Neural progenitor cell (in vitro differentiated cells): ENCODE measurements at regions not wholly inside any gene's neighbourhood (a gene's known extent, or its start where the extent isn't known, plus 50 kb on each side); places are given as distances from the start of the nearest gene placed in this dataset.

ENCODE experiments used
- DNase-seq: peaks from one replicate; pipeline ENCODE4 v3.0.0-alpha.2; 2016; ENCODE audit warnings: low spot score
- H2AFZ ChIP-seq: fragments of 200-600 bp; sonication (generic); replicated peaks from 2 replicates; pipeline ENCODE4 v1.6.1; 2016; ENCODE audit warnings: antibody characterized with exemption
- H3F3A ChIP-seq: fragments of 200-600 bp; sonication (generic); 2 replicates; pipeline ENCODE4 v1.6.1; 2016; ENCODE audit warnings: antibody characterized with exemption, low read depth
- H3K27ac ChIP-seq: fragments of 200-600 bp; sonication (generic); 2 replicates; pipeline ENCODE4 v1.5.1; 2016; ENCODE audit warnings: mild to moderate bottlenecking
- H3K27me3 ChIP-seq: fragments of 200-600 bp; sonication (generic); 2 replicates; pipeline ENCODE4 v1.6.1; 2016; ENCODE audit warnings: mild to moderate bottlenecking, moderate library complexity
- H3K36me3 ChIP-seq: fragments of 200-600 bp; sonication (generic); 2 replicates; pipeline ENCODE4 v1.5.1; 2016
- H3K4me1 ChIP-seq: fragments of 200-600 bp; sonication (generic); 2 replicates; pipeline ENCODE4 v1.6.1; 2016; ENCODE audit warnings: mixed run types
- H3K4me2 ChIP-seq: fragments of 200-600 bp; sonication (generic); 2 replicates; pipeline ENCODE4 v1.6.1; 2016
- H3K4me3 ChIP-seq: fragments of 200-600 bp; sonication (generic); 2 replicates; pipeline ENCODE4 v1.5.1; 2016
- H3K79me2 ChIP-seq: fragments of 200-600 bp; sonication (generic); 2 replicates; pipeline ENCODE4 v1.6.1; 2016; ENCODE audit warnings: low read depth
- H3K9ac ChIP-seq: fragments of 200-600 bp; sonication (generic); 2 replicates; pipeline ENCODE4 v1.6.1; 2016
- H3K9me3 ChIP-seq: fragments of 200-600 bp; sonication (generic); 2 replicates; pipeline ENCODE4 v1.5.1; 2016; ENCODE audit warnings: low read depth
- H4K20me1 ChIP-seq: fragments of 200-600 bp; sonication (generic); 2 replicates; pipeline ENCODE4 v1.6.1; 2016; ENCODE audit warnings: low read depth
- H3K27ac Mint-ChIP-seq: 3 replicates; pipeline ENCODE4 v1.8.0; 2021; ENCODE audit warnings: mixed read lengths
- H3K27me3 Mint-ChIP-seq: 2 replicates; pipeline ENCODE4 v1.8.0; 2022; ENCODE audit warnings: low read depth, mild to moderate bottlenecking, inconsistent platforms, moderate library complexity, mixed read lengths; ENCODE audit not compliant: insufficient read depth
- H3K36me3 Mint-ChIP-seq: 3 replicates; pipeline ENCODE4 v1.8.0; 2021; ENCODE audit warnings: mixed read lengths
- H3K4me1 Mint-ChIP-seq: 3 replicates; pipeline ENCODE4 v1.8.0; 2021; ENCODE audit warnings: mixed read lengths
- H3K4me3 Mint-ChIP-seq: 3 replicates; pipeline ENCODE4 v1.8.0; 2021; ENCODE audit warnings: mild to moderate bottlenecking, moderate library complexity, mixed read lengths
- H3K9me3 Mint-ChIP-seq: 3 replicates; pipeline ENCODE4 v1.8.0; 2020; ENCODE audit warnings: mixed read lengths
- EZH2 ChIP-seq: fragments of 200-600 bp; sonication (generic); IDR thresholded peaks from 2 replicates; pipeline ENCODE4 v1.6.1; 2017; ENCODE audit warnings: antibody characterized with exemption, mild to moderate bottlenecking, moderate library complexity
- EZH2phosphoT487 ChIP-seq: fragments of 200-600 bp; sonication (generic); IDR thresholded peaks from 2 replicates; pipeline ENCODE4 v1.6.1; 2017; ENCODE audit warnings: antibody characterized with exemption
- TF ChIP-seq, protein P1 (sequence below): fragments of 200-600 bp; sonication (generic); IDR thresholded peaks from 2 replicates; pipeline ENCODE4 v1.5.1; 2017; ENCODE audit warnings: antibody characterized with exemption, mild to moderate bottlenecking

DNA sequence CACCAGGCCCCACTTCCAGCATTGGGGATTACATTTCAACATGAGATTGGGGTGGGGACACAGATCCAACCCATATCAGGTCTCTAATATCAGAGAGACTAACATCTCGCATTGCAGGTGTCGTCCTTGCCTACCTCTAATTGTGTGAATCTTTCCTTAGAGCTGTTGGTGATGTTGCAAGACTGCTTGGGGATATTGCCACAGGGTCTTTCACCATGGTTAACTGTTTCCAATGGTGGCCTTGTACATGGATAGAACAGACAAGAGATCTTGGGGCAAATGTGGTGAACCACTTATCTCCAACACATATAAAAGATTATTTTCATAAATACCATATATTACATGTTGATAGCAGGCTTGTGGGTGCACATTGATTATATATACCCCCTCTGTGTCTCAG is 270.3 kb upstream of the LINC00305 start:
- Histone ChIP-seq H3F3A (no peaks in the 10 kb centered on the region), H3K27ac (no peak overlapping the region), H3K79me2 (no peaks in the 10 kb centered on the region), H3K27me3 (no peaks in the 10 kb centered on the region), H3K9me3 (no peaks in the 10 kb centered on the region), H4K20me1 (no peaks in the 10 kb centered on the region), H2AFZ (no peak overlapping the region), H3K4me1 (no peaks in the 10 kb centered on the region), H3K36me3 (no peaks in the 10 kb centered on the region), H3K4me3 (no peak overlapping the region), H3K9ac (no peak overlapping the region), H3K4me2 (no peak overlapping the region)
- Mint-ChIP-seq H3K27me3 (peaks cover 3% of the 10 kb centered on the region), H3K27ac (no peak overlapping the region), H3K36me3 (no peaks in the 10 kb centered on the region), H3K4me3 (no peak overlapping the region), H3K4me1 (no peaks in the 10 kb centered on the region), H3K9me3 (no peaks in the 10 kb centered on the region)
- no peak for DNase-seq
- TF ChIP-seq EZH2phosphoT487 (no peak), EZH2 (no peak)
- TF ChIP-seq, protein P1, sequence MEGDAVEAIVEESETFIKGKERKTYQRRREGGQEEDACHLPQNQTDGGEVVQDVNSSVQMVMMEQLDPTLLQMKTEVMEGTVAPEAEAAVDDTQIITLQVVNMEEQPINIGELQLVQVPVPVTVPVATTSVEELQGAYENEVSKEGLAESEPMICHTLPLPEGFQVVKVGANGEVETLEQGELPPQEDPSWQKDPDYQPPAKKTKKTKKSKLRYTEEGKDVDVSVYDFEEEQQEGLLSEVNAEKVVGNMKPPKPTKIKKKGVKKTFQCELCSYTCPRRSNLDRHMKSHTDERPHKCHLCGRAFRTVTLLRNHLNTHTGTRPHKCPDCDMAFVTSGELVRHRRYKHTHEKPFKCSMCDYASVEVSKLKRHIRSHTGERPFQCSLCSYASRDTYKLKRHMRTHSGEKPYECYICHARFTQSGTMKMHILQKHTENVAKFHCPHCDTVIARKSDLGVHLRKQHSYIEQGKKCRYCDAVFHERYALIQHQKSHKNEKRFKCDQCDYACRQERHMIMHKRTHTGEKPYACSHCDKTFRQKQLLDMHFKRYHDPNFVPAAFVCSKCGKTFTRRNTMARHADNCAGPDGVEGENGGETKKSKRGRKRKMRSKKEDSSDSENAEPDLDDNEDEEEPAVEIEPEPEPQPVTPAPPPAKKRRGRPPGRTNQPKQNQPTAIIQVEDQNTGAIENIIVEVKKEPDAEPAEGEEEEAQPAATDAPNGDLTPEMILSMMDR = no peak

DNA sequence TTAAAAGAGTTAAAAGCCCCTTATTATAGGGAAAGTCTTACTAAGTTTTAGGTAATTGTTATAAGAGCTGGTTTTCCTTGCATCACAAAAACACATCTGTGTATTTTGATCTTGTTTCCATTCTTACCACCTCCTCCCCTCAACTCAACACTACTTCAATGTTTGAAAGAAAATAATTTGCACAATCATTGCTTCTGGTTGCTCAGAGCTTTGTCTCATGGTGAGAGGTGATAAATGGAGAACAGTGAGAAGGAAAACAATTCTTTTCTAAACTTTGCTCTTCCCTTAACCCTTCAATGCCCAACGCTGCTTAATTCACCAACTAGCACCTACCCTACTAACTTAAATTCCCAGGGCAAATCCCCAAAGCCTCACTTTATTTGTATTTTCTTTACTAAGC is 268.1 kb upstream of the LINC00305 start:
- Histone ChIP-seq H2AFZ (peak overlapping the region; percentile 32), H3K27me3 (no peaks in the 10 kb centered on the region), H3K4me3 (no peak overlapping the region), H3K9me3 (no peaks in the 10 kb centered on the region), H3K27ac (no peak overlapping the region), H3K9ac (no peak overlapping the region), H3F3A (no peaks in the 10 kb centered on the region), H3K4me2 (no peak overlapping the region), H3K79me2 (no peaks in the 10 kb centered on the region), H3K4me1 (no peaks in the 10 kb centered on the region), H4K20me1 (no peaks in the 10 kb centered on the region), H3K36me3 (no peaks in the 10 kb centered on the region)
- Mint-ChIP-seq H3K4me3 (no peak overlapping the region), H3K36me3 (no peaks in the 10 kb centered on the region), H3K9me3 (no peaks in the 10 kb centered on the region), H3K27ac (no peak overlapping the region), H3K27me3 (peaks cover 3% of the 10 kb centered on the region), H3K4me1 (no peaks in the 10 kb centered on the region)
- TF ChIP-seq EZH2 (no peak), EZH2phosphoT487 (no peak)
- TF ChIP-seq, protein P1 = no peak
- no peak for DNase-seq

DNA sequence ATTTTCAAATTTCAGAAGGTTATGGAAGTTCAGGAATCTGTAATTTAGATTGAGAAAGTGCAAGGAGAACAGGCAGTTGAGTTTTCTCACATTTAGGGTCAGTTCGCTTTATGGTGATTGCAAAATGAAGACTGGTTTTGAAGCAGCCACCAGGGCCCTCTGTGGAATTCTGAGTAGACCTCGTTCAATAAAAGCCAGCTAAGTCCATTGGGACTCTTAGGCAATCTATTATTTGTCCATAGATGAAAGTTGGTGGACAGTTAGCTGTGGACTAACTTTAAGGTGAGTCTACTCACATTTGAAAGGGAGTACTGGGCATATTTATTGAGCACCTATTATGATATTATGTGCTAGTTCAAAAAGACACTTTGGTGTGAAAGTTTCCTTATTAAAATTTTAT is 266.3 kb upstream of the LINC00305 start:
- no peaks in the 10 kb centered on the region for H3K9me3 ChIP-seq
- H3K9ac ChIP-seq = no peak overlapping the region
- no peaks in the 10 kb centered on the region for H3K4me1 ChIP-seq
- Mint-ChIP-seq H3K4me3 (no peak overlapping the region), H3K27ac (no peak overlapping the region), H3K36me3 (no peaks in the 10 kb centered on the region), H3K4me1 (peaks cover 6% of the 10 kb centered on the region), H3K9me3 (no peaks in the 10 kb centered on the region), H3K27me3 (peaks cover 3% of the 10 kb centered on the region)
- no peaks in the 10 kb centered on the region for H3F3A ChIP-seq
- H2AFZ ChIP-seq = no peak overlapping the region
- no peaks in the 10 kb centered on the region for H3K27me3 ChIP-seq
- H4K20me1 ChIP-seq = no peaks in the 10 kb centered on the region
- H3K4me3 ChIP-seq = no peak overlapping the region
- no peak overlapping the region for H3K27ac ChIP-seq
- H3K4me2 ChIP-seq = no peak overlapping the region
- no peaks in the 10 kb centered on the region for H3K36me3 ChIP-seq
- no peaks in the 10 kb centered on the region for H3K79me2 ChIP-seq
- TF ChIP-seq, protein P1 = no peak
- TF ChIP-seq EZH2 = no peak
- DNase-seq = no peak

DNA sequence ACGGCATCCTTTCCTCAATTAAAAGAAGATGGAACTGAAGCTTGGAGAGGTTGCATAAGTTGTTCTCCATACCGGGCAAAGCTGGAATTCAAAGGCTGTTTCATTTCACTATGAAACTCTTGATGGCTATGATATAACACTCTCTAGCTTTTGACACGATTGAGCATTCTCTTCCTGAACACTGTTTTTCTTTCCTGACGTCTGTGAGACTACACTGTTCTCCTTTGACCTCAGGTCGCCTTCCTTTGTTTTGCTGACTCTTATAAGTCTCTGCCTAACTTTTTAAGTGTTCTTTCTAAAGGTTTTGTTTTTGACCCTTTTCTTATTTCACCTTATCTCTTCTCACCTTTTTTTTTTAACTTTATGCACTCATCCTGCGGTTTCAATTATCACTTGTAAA is 261.8 kb upstream of the LINC00305 start:
- Histone ChIP-seq H3K4me3 (no peak overlapping the region), H3K9me3 (no peaks in the 10 kb centered on the region), H3K9ac (no peak overlapping the region), H3K36me3 (no peaks in the 10 kb centered on the region), H3F3A (no peaks in the 10 kb centered on the region), H3K79me2 (no peaks in the 10 kb centered on the region), H3K4me1 (no peaks in the 10 kb centered on the region), H3K27me3 (no peaks in the 10 kb centered on the region), H3K27ac (no peak overlapping the region), H2AFZ (peak overlapping the region; percentile 7), H4K20me1 (no peaks in the 10 kb centered on the region), H3K4me2 (no peak overlapping the region)
- no peak overlapping the region for H3K27ac Mint-ChIP-seq
- TF ChIP-seq EZH2 (no peak), EZH2phosphoT487 (no peak)
- TF ChIP-seq, protein P1 = no peak
- peaks cover 6% of the 10 kb centered on the region for H3K4me1 Mint-ChIP-seq
- H3K4me3 Mint-ChIP-seq = no peak overlapping the region
- H3K9me3 Mint-ChIP-seq = no peaks in the 10 kb centered on the region
- DNase-seq = no peak
- H3K27me3 Mint-ChIP-seq = no peaks in the 10 kb centered on the region
- H3K36me3 Mint-ChIP-seq = no peaks in the 10 kb centered on the region
